HepG2 (cell line): ENCODE measurements at regions not wholly inside any gene's neighbourhood (a gene's known extent, or its start where the extent isn't known, plus 50 kb on each side); places are given as distances from the start of the nearest gene placed in this dataset.

Experiments
- CBFB ChIP-seq: sonication (generic); formaldehyde crosslinking; IDR thresholded peaks from 2 replicates; pipeline ENCODE4 v1.4.0; 2020; ENCODE audit warnings: missing genetic modification reagents
- CREM ChIP-seq, 2 experiments: sonication (generic) in 1 of 2; formaldehyde crosslinking in 1 of 2; IDR thresholded peaks; 2 replicates each; pipeline versions ENCODE4 v1.4.0 to v1.6.1; 2016 to 2020; ENCODE audit warnings: antibody characterized with exemption in 1 of 2, mild to moderate bottlenecking in 1 of 2, missing genetic modification reagents in 1 of 2
- ELF1 ChIP-seq: sonication (generic); formaldehyde crosslinking; IDR thresholded peaks from 2 replicates; pipeline ENCODE4 v1.4.0; 2020; ENCODE audit warnings: missing genetic modification reagents
- MYC ChIP-seq: sonication (generic); formaldehyde crosslinking; IDR thresholded peaks from 2 replicates; pipeline ENCODE4 v1.9.0; 2021; ENCODE audit warnings: missing genetic modification reagents, borderline replicate concordance
- MYPOP ChIP-seq: sonication (generic); formaldehyde crosslinking; IDR thresholded peaks from 2 replicates; pipeline ENCODE4 v1.8.1; 2023; ENCODE audit warnings: mild to moderate bottlenecking, moderate library complexity, missing genetic modification reagents
- RARA ChIP-seq: IDR thresholded peaks from 2 replicates; pipeline ENCODE4 v1.6.1; 2016; ENCODE audit warnings: missing genetic modification reagents, missing compliant biosample characterization
- RFX1 ChIP-seq: fragments of 450-650 bp; IDR thresholded peaks from 2 replicates; pipeline ENCODE4 v1.6.1; 2017
- RFX3 ChIP-seq: IDR thresholded peaks from 2 replicates; pipeline ENCODE4 v1.6.1; 2016; ENCODE audit warnings: missing biosample characterization, missing genetic modification reagents
- SRY ChIP-seq: sonication (generic); formaldehyde crosslinking; IDR thresholded peaks from 2 replicates; pipeline ENCODE4 v1.8.0; 2022; ENCODE audit warnings: mild to moderate bottlenecking, missing genetic modification reagents
- TMF1 ChIP-seq: sonication (generic); formaldehyde crosslinking; IDR thresholded peaks from 2 replicates; pipeline ENCODE4 v1.8.1; 2022; ENCODE audit warnings: low read depth, missing genetic modification reagents
- ZFP36L2 ChIP-seq: sonication (generic); formaldehyde crosslinking; IDR thresholded peaks from 2 replicates; pipeline ENCODE4 v1.4.0; 2020; ENCODE audit warnings: missing genetic modification reagents
- ZZZ3 ChIP-seq: sonication (generic); formaldehyde crosslinking; IDR thresholded peaks from 2 replicates; pipeline ENCODE4 v1.4.0; 2020; ENCODE audit warnings: missing genetic modification reagents, mild to moderate bottlenecking, borderline replicate concordance
- TF ChIP-seq, protein P1 (sequence below), 2 experiments: fragments of 450-650 bp in 1 of 2; sonication (generic) in 1 of 2; formaldehyde crosslinking in 1 of 2; IDR thresholded peaks; 2 replicates each; pipeline versions ENCODE4 v1.6.1 to v1.8.0; 2016 to 2022; ENCODE audit warnings: antibody characterized with exemption in 1 of 2, mild to moderate bottlenecking in 1 of 2, missing genetic modification reagents in 1 of 2
- TF ChIP-seq, protein P2 (sequence below): sonication (generic); formaldehyde crosslinking; IDR thresholded peaks from 2 replicates; pipeline ENCODE4 v1.8.1; 2023; ENCODE audit warnings: missing genetic modification reagents, mild to moderate bottlenecking, borderline replicate concordance
- TF ChIP-seq, protein P3 (sequence below): sonication (generic); formaldehyde crosslinking; IDR thresholded peaks from 2 replicates; pipeline ENCODE4 v1.5.0; 2020; ENCODE audit warnings: mild to moderate bottlenecking, missing genetic modification reagents

DNA sequence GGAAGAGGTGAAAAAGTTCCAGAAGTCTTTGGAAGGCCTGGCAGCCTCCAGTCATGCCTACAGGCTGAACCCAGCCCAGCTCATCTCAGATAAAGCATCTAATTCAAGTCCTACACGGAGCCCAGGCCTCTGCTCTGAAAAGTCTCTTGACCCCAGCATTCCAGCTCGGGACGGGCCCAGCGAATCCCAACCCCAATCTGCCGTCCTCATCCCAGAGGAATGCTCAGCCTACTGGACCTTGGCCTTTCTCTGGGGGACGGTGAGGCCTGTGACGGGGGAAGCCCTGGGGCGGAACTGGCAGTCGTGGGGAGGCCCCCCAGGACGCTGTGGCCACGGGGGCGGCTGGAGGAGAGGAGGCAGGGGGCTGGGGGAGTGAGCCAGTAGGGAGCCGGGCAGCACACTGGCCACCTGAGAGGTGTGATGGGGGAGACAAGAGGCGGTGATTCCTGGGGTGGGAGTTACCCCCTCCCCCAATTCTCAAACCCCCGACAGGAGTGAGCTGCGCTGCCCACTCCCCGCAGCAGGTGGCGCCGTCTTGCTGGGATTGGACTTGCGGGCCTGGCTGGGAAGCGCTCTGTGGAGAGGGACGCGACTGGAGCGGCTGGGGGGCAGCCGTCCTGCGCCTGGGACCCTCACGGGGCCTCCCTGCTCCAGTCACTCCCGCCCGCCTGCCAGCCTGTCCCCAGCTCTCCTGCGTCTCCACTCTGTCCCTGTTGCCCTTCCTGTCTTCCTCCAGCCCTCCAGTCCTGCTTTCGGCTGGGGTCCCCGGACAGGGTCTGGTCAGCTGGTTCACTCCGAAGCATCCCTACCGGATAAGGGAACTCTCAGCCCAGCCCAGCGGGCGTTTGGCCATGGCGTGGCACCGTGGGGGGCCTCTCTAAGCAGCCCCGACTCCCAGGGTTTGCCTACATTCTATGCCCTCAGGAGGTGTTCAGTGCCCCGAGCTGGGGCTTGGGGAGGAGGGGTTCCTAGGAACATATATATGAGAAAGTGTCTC is 182.6 kb upstream of the HAAO start (continued):
- TF ChIP-seq, protein P1, sequence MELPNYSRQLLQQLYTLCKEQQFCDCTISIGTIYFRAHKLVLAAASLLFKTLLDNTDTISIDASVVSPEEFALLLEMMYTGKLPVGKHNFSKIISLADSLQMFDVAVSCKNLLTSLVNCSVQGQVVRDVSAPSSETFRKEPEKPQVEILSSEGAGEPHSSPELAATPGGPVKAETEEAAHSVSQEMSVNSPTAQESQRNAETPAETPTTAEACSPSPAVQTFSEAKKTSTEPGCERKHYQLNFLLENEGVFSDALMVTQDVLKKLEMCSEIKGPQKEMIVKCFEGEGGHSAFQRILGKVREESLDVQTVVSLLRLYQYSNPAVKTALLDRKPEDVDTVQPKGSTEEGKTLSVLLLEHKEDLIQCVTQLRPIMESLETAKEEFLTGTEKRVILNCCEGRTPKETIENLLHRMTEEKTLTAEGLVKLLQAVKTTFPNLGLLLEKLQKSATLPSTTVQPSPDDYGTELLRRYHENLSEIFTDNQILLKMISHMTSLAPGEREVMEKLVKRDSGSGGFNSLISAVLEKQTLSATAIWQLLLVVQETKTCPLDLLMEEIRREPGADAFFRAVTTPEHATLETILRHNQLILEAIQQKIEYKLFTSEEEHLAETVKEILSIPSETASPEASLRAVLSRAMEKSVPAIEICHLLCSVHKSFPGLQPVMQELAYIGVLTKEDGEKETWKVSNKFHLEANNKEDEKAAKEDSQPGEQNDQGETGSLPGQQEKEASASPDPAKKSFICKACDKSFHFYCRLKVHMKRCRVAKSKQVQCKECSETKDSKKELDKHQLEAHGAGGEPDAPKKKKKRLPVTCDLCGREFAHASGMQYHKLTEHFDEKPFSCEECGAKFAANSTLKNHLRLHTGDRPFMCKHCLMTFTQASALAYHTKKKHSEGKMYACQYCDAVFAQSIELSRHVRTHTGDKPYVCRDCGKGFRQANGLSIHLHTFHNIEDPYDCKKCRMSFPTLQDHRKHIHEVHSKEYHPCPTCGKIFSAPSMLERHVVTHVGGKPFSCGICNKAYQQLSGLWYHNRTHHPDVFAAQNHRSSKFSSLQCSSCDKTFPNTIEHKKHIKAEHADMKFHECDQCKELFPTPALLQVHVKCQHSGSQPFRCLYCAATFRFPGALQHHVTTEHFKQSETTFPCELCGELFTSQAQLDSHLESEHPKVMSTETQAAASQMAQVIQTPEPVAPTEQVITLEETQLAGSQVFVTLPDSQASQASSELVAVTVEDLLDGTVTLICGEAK (IDR thresholded peaks at IDR 0.05), result no peak
- TF ChIP-seq, protein P1 (CRISPR knock-in tag; IDR thresholded peaks at IDR 0.05), result no peak; the same call in none of the 2 replicates
- TF ChIP-seq ELF1 (CRISPR knock-in tag) (peak; percentile 65), SRY (no peak; the same call in 1 of the 2 replicates), ZFP36L2 (0 out of 2 replicates have a peak, but pooled peaks have one; percentile 21), RARA (CRISPR knock-in tag) (peak; percentile 87), TMF1 (CRISPR knock-in tag) (peak; percentile 63; the same call in 1 of the 2 replicates), MYC (CRISPR knock-in tag) (peak; percentile 77; the same call in 1 of the 2 replicates), RFX1 (no peak), CREM (IDR thresholded peaks at IDR 0.05) (peak; percentile 78), CREM (CRISPR knock-in tag; IDR thresholded peaks at IDR 0.05) (no peak), RFX3 (CRISPR knock-in tag) (no peak), MYPOP (CRISPR knock-in tag) (0 out of 2 replicates have a peak, but pooled peaks have one; percentile 56), CBFB (peak; percentile 87), ZZZ3 (peak; percentile 66; the same call in 1 of the 2 replicates)
- TF ChIP-seq, protein P2, sequence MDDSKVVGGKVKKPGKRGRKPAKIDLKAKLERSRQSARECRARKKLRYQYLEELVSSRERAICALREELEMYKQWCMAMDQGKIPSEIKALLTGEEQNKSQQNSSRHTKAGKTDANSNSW, result peak; percentile 85; the same call in 1 of the 2 replicates
- TF ChIP-seq, protein P3, sequence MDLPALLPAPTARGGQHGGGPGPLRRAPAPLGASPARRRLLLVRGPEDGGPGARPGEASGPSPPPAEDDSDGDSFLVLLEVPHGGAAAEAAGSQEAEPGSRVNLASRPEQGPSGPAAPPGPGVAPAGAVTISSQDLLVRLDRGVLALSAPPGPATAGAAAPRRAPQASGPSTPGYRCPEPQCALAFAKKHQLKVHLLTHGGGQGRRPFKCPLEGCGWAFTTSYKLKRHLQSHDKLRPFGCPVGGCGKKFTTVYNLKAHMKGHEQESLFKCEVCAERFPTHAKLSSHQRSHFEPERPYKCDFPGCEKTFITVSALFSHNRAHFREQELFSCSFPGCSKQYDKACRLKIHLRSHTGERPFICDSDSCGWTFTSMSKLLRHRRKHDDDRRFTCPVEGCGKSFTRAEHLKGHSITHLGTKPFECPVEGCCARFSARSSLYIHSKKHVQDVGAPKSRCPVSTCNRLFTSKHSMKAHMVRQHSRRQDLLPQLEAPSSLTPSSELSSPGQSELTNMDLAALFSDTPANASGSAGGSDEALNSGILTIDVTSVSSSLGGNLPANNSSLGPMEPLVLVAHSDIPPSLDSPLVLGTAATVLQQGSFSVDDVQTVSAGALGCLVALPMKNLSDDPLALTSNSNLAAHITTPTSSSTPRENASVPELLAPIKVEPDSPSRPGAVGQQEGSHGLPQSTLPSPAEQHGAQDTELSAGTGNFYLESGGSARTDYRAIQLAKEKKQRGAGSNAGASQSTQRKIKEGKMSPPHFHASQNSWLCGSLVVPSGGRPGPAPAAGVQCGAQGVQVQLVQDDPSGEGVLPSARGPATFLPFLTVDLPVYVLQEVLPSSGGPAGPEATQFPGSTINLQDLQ (CRISPR knock-in tag), result peak; percentile 95
